OCI-LY1 (cell line): ENCODE measurements at regions not wholly inside any gene's neighbourhood (a gene's known extent, or its start where the extent isn't known, plus 50 kb on each side); places are given as distances from the start of the nearest gene placed in this dataset.

Experiments
- CTCF ChIP-seq: fragments of 200-600 bp; sonication (generic), shearing (Covaris generic); IDR thresholded peaks from 2 replicates; pipeline ENCODE4 v1.5.1; 2017; ENCODE audit warnings: mild to moderate bottlenecking, antibody characterized with exemption, low read length, moderate library complexity, mixed read lengths
- EZH2 ChIP-seq: fragments of 200-600 bp; sonication (generic), shearing (Covaris generic); IDR thresholded peaks from 2 replicates; pipeline ENCODE4 v1.8.0; 2017; ENCODE audit warnings: borderline replicate concordance, mixed run types, mild to moderate bottlenecking, antibody characterized with exemption, low read length, moderate library complexity, mixed read lengths

DNA sequence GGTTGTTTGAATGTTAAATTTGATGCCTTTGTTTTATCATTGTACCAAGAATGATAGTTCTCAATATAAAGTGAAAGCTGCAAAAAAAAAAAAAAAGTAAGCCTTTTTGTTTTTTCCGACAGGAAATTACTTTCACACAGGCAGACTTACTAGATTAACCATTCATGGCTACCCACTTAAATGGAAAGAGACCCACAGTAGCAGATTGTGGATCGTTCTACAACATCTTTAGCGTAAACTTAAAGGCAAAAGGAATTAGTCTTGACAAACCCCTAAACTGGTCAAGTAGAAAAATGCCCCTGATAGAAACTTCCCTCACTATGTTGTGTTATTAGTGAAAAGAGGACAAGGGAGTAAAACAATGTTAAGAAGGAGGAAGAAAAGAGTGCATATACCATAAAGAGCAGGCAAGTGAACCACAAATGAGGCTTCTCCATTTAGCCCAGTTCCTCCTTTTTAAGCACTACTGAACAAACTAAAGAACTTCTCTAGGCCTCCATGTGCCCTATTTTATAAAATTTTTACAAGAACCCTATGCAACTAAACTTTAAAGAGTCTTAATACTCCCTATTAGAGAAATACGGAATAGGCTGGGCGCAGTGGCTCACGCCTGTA lies 1560.3 kb downstream of the MRPL39 start:
- TF ChIP-seq CTCF (no peak), EZH2 (no peak)
